HUES48 (cell line): ENCODE measurements at regions not wholly inside any gene's neighbourhood (a gene's known extent, or its start where the extent isn't known, plus 50 kb on each side); places are given as distances from the start of the nearest gene placed in this dataset.
"Not testable (repeated sequence)": the region's sequence is repeated elsewhere in the genome, so short reads cannot be mapped to it uniquely, and the experiment has no call there.

Experiments
- H3K27ac ChIP-seq: one replicate; pipeline ENCODE4 v1.7.0; 2013; ENCODE audit warnings: low read depth, low read length, inconsistent platforms
- H3K27me3 ChIP-seq: 2 replicates; pipeline ENCODE4 v1.6.1; 2013; ENCODE audit warnings: mild to moderate bottlenecking, low read length; ENCODE audit not compliant: control insufficient read depth, insufficient read depth
- H3K36me3 ChIP-seq: 2 replicates; pipeline ENCODE4 v1.6.1; 2013; ENCODE audit warnings: low read length; ENCODE audit not compliant: control insufficient read depth, insufficient read depth
- H3K4me1 ChIP-seq: 2 replicates; pipeline ENCODE4 v1.6.1; 2013; ENCODE audit warnings: mild to moderate bottlenecking, low read length; ENCODE audit not compliant: control insufficient read depth, insufficient read depth
- H3K4me3 ChIP-seq: 2 replicates; pipeline ENCODE4 v1.5.1; 2013; ENCODE audit warnings: mild to moderate bottlenecking, low read depth, low read length
- H3K9ac ChIP-seq: 2 replicates; pipeline ENCODE4 v1.6.1; 2013; ENCODE audit warnings: mild to moderate bottlenecking, low read depth, low read length, moderate library complexity
- H3K9me3 ChIP-seq: 2 replicates; pipeline ENCODE4 v1.6.1; 2013; ENCODE audit warnings: low read length; ENCODE audit not compliant: control insufficient read depth, insufficient read depth

GRCh38 chr12:67474934-67475620 lies 173.5 kb upstream of the DYRK2 start:
- no peaks in the 10 kb centered on the region for H3K27me3 ChIP-seq
- peaks cover 35% of the 10 kb centered on the region for H3K4me1 ChIP-seq
- no peak overlapping the region for H3K4me3 ChIP-seq
- no peaks in the 10 kb centered on the region for H3K9me3 ChIP-seq
- H3K9ac ChIP-seq, result no peak overlapping the region
- no peaks in the 10 kb centered on the region for H3K36me3 ChIP-seq
- no peak overlapping the region for H3K27ac ChIP-seq

- no peak overlapping the region for H3K27ac ChIP-seq
- no peaks in the 10 kb centered on the region for H3K36me3 ChIP-seq
- H3K9me3 ChIP-seq, result no peaks in the 10 kb centered on the region
- no peak overlapping the region for H3K4me3 ChIP-seq
- peaks cover 29% of the 10 kb centered on the region for H3K4me1 ChIP-seq
- no peaks in the 10 kb centered on the region for H3K27me3 ChIP-seq
- H3K9ac ChIP-seq, result no peak overlapping the region
Measured at GRCh38 chr12:67475725-67476124, 172.8 kb upstream of the DYRK2 start.

- no peak overlapping the region for H3K9ac ChIP-seq
- H3K4me1 ChIP-seq, result peaks cover 22% of the 10 kb centered on the region
- H3K9me3 ChIP-seq, result no peaks in the 10 kb centered on the region
- H3K27ac ChIP-seq, result no peak overlapping the region
- no peak overlapping the region for H3K4me3 ChIP-seq
- no peaks in the 10 kb centered on the region for H3K36me3 ChIP-seq
- no peaks in the 10 kb centered on the region for H3K27me3 ChIP-seq
Measured at GRCh38 chr12:67477681-67478265, 170.8 kb upstream of the DYRK2 start.

DNA sequence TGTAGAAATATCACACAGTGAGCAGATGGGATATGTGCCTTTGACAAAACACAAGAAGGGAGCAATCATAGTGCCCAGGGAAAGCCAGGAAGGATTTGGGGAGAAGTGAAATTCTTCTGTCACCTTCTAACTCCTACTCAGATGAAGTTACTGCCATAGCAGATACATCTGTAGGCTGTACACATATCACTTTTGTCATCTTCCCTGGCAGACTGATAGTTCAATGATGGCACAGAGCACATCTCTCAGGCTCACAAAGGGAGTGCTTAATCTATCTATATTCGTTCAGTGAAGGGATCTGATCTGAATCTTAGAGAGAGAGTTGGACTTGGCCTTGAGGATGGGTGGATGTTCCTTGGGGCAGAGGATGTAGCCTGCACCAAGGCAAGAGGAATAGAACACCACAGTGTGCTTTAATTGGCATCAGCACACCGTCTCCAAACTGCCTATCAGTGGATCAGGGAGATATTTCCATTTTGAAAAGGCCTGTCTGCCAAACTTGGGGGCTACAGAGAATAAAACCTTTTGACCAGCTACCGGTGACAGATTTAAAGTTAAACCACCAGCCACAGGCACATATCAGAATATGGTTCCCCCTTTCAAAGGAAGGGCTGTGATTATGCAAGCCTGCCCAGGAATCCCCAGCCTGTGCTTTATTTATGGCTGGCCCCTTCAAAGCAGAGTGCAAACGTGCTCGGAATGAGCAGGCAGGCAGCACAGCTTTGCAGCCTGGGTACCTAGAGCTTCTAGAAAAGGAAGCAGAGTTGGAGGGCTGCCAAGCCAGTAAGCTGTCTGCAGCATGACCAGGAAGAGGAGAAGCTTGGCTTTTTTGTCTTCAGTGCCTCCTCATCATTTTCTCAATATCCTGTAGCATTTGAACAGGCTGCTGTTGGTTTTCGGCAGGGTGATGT lies 165.5 kb upstream of the DYRK2 start:
- no peak overlapping the region for H3K9ac ChIP-seq
- H3K4me1 ChIP-seq, result peaks cover 5% of the 10 kb centered on the region; the same call in 1 of the 2 replicates
- H3K27me3 ChIP-seq, result no peaks in the 10 kb centered on the region
- H3K9me3 ChIP-seq, result peaks cover 12% of the 10 kb centered on the region
- H3K27ac ChIP-seq, result no peak overlapping the region
- no peaks in the 10 kb centered on the region for H3K36me3 ChIP-seq
- no peak overlapping the region for H3K4me3 ChIP-seq

GRCh38 chr12:67483871-67484554 lies 164.5 kb upstream of the DYRK2 start:
- peaks cover 5% of the 10 kb centered on the region; the same call in 1 of the 2 replicates for H3K4me1 ChIP-seq
- peaks cover 21% of the 10 kb centered on the region for H3K9me3 ChIP-seq
- H3K9ac ChIP-seq, result no peak overlapping the region
- no peaks in the 10 kb centered on the region for H3K27me3 ChIP-seq
- H3K27ac ChIP-seq, result no peak overlapping the region
- H3K4me3 ChIP-seq, result no peak overlapping the region
- no peaks in the 10 kb centered on the region for H3K36me3 ChIP-seq

DNA sequence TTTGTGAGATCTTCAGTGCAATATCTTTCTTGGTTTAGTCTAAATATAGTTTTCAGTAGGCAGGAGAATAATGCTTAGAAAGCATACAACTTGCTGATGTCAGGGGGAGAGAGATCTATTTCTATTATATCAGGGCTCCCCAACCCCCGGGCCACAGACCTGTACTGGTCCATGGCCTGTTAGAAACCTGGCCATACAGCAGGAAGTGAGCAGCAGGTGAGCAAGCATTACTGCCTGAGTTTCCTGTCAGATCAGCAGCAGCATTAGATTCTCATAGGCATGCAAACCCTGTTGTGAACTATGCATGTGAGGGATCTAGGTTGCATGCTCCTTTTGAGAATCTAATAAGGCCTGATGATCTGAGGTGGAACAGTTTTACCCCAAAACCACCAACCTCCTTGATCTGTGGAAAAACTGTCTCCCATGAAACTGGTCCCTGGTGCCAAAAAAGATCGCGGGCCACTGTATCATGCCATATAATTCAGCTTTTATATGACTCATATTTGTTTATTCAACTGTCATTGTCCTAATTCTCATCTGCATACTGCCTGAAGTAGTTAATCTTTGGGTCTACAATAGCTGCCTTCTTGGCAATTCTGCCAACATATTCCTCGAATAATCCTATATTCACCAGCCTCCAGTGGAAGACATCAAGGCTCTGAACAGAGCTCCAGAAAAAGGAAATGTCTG lies 163.6 kb upstream of the DYRK2 start:
- Histone ChIP-seq H3K36me3 (no peaks in the 10 kb centered on the region), H3K4me1 (peaks cover 5% of the 10 kb centered on the region; the same call in 1 of the 2 replicates), H3K27ac (no peak overlapping the region), H3K27me3 (no peaks in the 10 kb centered on the region), H3K4me3 (no peak overlapping the region), H3K9ac (no peak overlapping the region), H3K9me3 (peaks cover 27% of the 10 kb centered on the region)

DNA sequence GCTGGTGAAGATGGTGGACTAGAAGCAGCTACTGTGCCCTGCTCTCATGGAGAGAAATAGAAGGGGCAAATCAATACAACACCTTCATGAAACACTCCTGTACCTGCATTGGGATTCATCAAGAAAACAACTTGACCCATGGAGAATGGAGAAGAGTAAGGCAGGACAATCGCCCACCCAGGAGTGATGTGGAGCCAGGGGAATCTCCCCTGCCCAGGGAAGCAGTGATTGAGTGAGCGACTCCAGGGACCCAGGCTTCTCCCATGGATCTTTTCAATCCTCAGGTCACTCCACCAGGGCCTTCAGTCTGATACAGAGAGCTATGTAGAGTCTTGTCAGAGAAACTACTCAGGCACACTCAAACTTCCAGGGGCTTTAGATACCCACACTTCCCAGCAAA lies 161.9 kb upstream of the DYRK2 start:
- Histone ChIP-seq H3K4me3 (no peak overlapping the region), H3K9ac (no peak overlapping the region), H3K27ac (no peak overlapping the region), H3K9me3 (peaks cover 33% of the 10 kb centered on the region), H3K36me3 (no peaks in the 10 kb centered on the region), H3K4me1 (peaks cover 5% of the 10 kb centered on the region; the same call in 1 of the 2 replicates), H3K27me3 (no peaks in the 10 kb centered on the region)

- H3K4me1 ChIP-seq, H3K9ac ChIP-seq, H3K27me3 ChIP-seq, H3K36me3 ChIP-seq, H3K4me3 ChIP-seq, H3K27ac ChIP-seq: not testable (repeated sequence)
- H3K9me3 ChIP-seq, result peaks cover 35% of the 10 kb centered on the region
Measured at GRCh38 chr12:67488349-67488748, 160.2 kb upstream of the DYRK2 start.

DNA sequence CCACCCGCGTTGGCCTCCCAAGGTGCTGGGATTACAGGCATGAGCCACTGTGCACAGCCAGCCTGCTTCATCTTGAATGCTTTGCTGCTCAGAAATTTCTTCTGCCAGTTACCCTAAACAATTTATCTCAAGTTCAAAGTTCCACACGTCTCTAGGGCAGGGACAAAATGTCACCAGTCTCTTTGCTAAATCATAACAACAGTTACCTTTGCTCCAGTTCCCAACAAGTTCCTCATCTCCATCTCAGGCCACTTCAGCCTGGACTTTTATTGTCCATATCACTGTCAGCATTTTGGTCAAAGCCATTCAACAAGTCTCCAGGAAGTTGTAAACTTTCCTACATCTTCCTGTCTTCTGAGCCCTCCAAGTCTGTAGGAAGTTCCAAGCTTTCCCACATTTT lies 159.5 kb upstream of the DYRK2 start:
- no peak overlapping the region for H3K27ac ChIP-seq
- no peaks in the 10 kb centered on the region for H3K27me3 ChIP-seq
- no peaks in the 10 kb centered on the region for H3K36me3 ChIP-seq
- H3K4me3 ChIP-seq, result no peak overlapping the region
- H3K4me1 ChIP-seq, result no peaks in the 10 kb centered on the region
- H3K9me3 ChIP-seq, result peaks cover 35% of the 10 kb centered on the region
- H3K9ac ChIP-seq, result no peak overlapping the region

DNA sequence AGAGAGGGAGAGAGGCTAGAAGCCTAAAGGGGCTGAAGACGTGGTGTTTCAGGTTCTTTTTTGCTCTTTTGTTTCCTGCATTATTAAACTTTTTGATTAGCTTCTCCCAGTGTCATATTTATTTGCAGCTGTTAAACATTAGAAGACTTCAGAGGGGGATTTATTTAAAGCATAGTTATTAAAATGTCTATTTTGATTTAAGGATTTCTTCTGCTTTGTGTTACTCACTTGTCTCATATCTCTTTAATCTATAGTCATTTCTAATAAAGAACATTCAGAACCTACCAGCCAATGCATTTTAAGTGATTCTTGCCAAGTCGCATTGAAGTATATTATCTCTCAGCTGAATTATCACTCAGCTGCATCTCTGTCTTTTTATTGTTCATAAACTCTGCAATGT lies 152.0 kb upstream of the DYRK2 start:
- Histone ChIP-seq H3K27ac (no peak overlapping the region), H3K36me3 (no peaks in the 10 kb centered on the region)

More for the DNA sequence above, 152.0 kb upstream of the DYRK2 start:
- no peaks in the 10 kb centered on the region for H3K27me3 ChIP-seq
- peaks cover 3% of the 10 kb centered on the region for H3K9me3 ChIP-seq
- H3K4me1 ChIP-seq, result no peaks in the 10 kb centered on the region
- no peak overlapping the region for H3K9ac ChIP-seq
- no peak overlapping the region for H3K4me3 ChIP-seq
